ENCODE measurements at regions not wholly inside any gene's neighbourhood (a gene's known extent, or its start where the extent isn't known, plus 50 kb on each side); places are given as distances from the start of the nearest gene placed in this dataset.

GRCh38 chr2:203812294-203813221 lies 55.0 kb upstream of the CTLA4 start:
- no peaks in the 10 kb centered on the region for H3K27me3 Mint-ChIP-seq
- no peak overlapping the region for H3K4me3 ChIP-seq (ENCODE audit: control insufficient read depth in 1 of 2, extremely low read depth in 1 of 2, low read length in 1 of 2)
- 86% methylated on average over 4 of the region's 11 CpGs for WGBS (ENCODE audit: insufficient coverage)
- no peak for ATAC-seq (replicated peaks in 1 of 4)
- H3K27me3 ChIP-seq (replicated peaks in 1 of 2; ENCODE audit: control insufficient read depth in 2 of 2, extremely low read depth in 1 of 2, insufficient read depth in 2 of 2, low read length in 1 of 2) = no peaks in the 10 kb centered on the region
- POLR2A ChIA-PET = interaction anchor here (0.6 to 1.2 kb wide), 5 partner anchors 10 to 398 kb away, joined by 3 read pairs; no protein-coding TSS in a partner anchor
- H3K27ac ChIP-seq (ENCODE audit: low read length) = peak overlapping the region; percentile 53
- DNase-seq = no peak
- no peaks in the 10 kb centered on the region for H3K9me3 Mint-ChIP-seq
- peaks cover 58 to 71% (median 67%) of the 10 kb centered on the region in 3 donors for H3K4me1 Mint-ChIP-seq
- H3K36me3 ChIP-seq (ENCODE audit: control insufficient read depth in 2 of 2, extremely low read depth in 1 of 2, insufficient read depth in 1 of 2, low read length in 1 of 2) = no peaks in the 10 kb centered on the region
- H3K27ac Mint-ChIP-seq = peak overlapping the region; percentile 86 to 91
- peaks cover 22 to 26% of the 10 kb centered on the region in 2 experiments for H3K4me1 ChIP-seq (ENCODE audit: control insufficient read depth in 1 of 2, extremely low read depth in 1 of 2, insufficient read depth in 2 of 2, low read length in 2 of 2)
- no peak overlapping the region for H3K4me3 Mint-ChIP-seq
- no peaks in the 10 kb centered on the region for H3K9me3 ChIP-seq
- no peaks in the 10 kb centered on the region for H3K36me3 Mint-ChIP-seq
- CTCF ChIA-PET = interaction anchor here (0.5 to 4.7 kb wide), 10 partner anchors 9 to 372 kb away, joined by 3 to 58 read pairs (median 4); no protein-coding TSS in a partner anchor

- Mint-ChIP-seq H3K9me3 (no peaks in the 10 kb centered on the region), H3K4me3 (peak overlapping the region in 1 of 3 donors; percentile 64), H3K36me3 (no peaks in the 10 kb centered on the region), H3K4me1 (peaks cover 48 to 62% (median 59%) of the 10 kb centered on the region in 3 donors), H3K27me3 (no peaks in the 10 kb centered on the region), H3K27ac (peak overlapping the region in 1 of 2 donors; percentile 52)
- H3K27me3 ChIP-seq (replicated peaks in 1 of 2; ENCODE audit: control insufficient read depth in 2 of 2, extremely low read depth in 1 of 2, insufficient read depth in 2 of 2, low read length in 1 of 2) = no peaks in the 10 kb centered on the region
- peaks cover 19 to 26% of the 10 kb centered on the region in 2 experiments for H3K4me1 ChIP-seq (ENCODE audit: control insufficient read depth in 1 of 2, extremely low read depth in 1 of 2, insufficient read depth in 2 of 2, low read length in 2 of 2)
- ChIA-PET POLR2A (interaction anchor here in 1 of 2 donors (0.5 to 0.9 kb wide), 4 partner anchors 80 to 124 kb away, joined by 3 to 4 read pairs (median 4); no protein-coding TSS in a partner anchor), CTCF (interaction anchor here (0.5 to 4.7 kb wide), 19 partner anchors 10 to 373 kb away, joined by 3 to 58 read pairs (median 4); no protein-coding TSS in a partner anchor)
- ATAC-seq (replicated peaks in 1 of 4) = no peak
- H3K27ac ChIP-seq (ENCODE audit: low read length) = no peak overlapping the region
- H3K4me3 ChIP-seq (ENCODE audit: control insufficient read depth in 1 of 2, extremely low read depth in 1 of 2, low read length in 1 of 2) = no peak overlapping the region
- H3K36me3 ChIP-seq (ENCODE audit: control insufficient read depth in 2 of 2, extremely low read depth in 1 of 2, insufficient read depth in 1 of 2, low read length in 1 of 2) = no peaks in the 10 kb centered on the region
- no peaks in the 10 kb centered on the region for H3K9me3 ChIP-seq
- no CpG with 5 or more reads among the region's 1 CpG for WGBS (ENCODE audit: insufficient coverage)
- no peak for DNase-seq
Measured at GRCh38 chr2:203813684-203814083, 53.9 kb upstream of the CTLA4 start.

GRCh38 chr2:203814661-203815540 lies 52.7 kb upstream of the CTLA4 start:
- peak overlapping the region in 2 of 3 donors; percentile 61 to 64 for H3K4me3 Mint-ChIP-seq
- H3K4me1 Mint-ChIP-seq = peaks cover 37 to 50% (median 48%) of the 10 kb centered on the region in 3 donors
- ChIA-PET POLR2A (interaction anchor here (0.6 to 1.2 kb wide), 6 partner anchors 74 to 331 kb away, joined by 3 to 4 read pairs (median 3); no protein-coding TSS in a partner anchor), CTCF (interaction anchor here (0.6 to 4.7 kb wide), 49 partner anchors 9 to 1243 kb away, joined by 3 to 58 read pairs (median 5); partner anchors contain the start of genes CD28 (in 1 of the 2) and CYP20A1 (in 1 of the 2))
- DNase-seq = peak in 33 of 35 experiments; percentile 27 to 82 (median 40)
- Histone ChIP-seq H3K36me3 (ENCODE audit: control insufficient read depth in 2 of 2, extremely low read depth in 1 of 2, insufficient read depth in 1 of 2, low read length in 1 of 2) (no peaks in the 10 kb centered on the region), H3K27ac (ENCODE audit: low read length) (no peak overlapping the region), H3K4me3 (ENCODE audit: control insufficient read depth in 1 of 2, extremely low read depth in 1 of 2, low read length in 1 of 2) (peak overlapping the region in 1 of 2 donors; percentile 29), H3K9me3 (no peaks in the 10 kb centered on the region), H3K4me1 (ENCODE audit: control insufficient read depth in 1 of 2, extremely low read depth in 1 of 2, insufficient read depth in 2 of 2, low read length in 2 of 2) (peaks cover 19 to 26% of the 10 kb centered on the region in 2 experiments), H3K27me3 (replicated peaks in 1 of 2; ENCODE audit: control insufficient read depth in 2 of 2, extremely low read depth in 1 of 2, insufficient read depth in 2 of 2, low read length in 1 of 2) (no peaks in the 10 kb centered on the region)
- H3K27ac Mint-ChIP-seq = peak overlapping the region; percentile 68 to 81
- no peaks in the 10 kb centered on the region for H3K36me3 Mint-ChIP-seq
- WGBS (ENCODE audit: insufficient coverage) = 70% methylated on average over 2 of the region's 10 CpGs
- no peaks in the 10 kb centered on the region for H3K27me3 Mint-ChIP-seq
- ATAC-seq (replicated peaks in 1 of 4) = peak; percentile 76 to 95 (median 83)
- no peaks in the 10 kb centered on the region for H3K9me3 Mint-ChIP-seq

GRCh38 chr2:203815541-203815898 lies 52.1 kb upstream of the CTLA4 start:
- H3K9me3 Mint-ChIP-seq = no peaks in the 10 kb centered on the region
- H3K4me1 Mint-ChIP-seq = peaks cover 37 to 45% (median 42%) of the 10 kb centered on the region in 3 donors
- Histone ChIP-seq H3K27ac (ENCODE audit: low read length) (no peak overlapping the region), H3K27me3 (replicated peaks in 1 of 2; ENCODE audit: control insufficient read depth in 2 of 2, extremely low read depth in 1 of 2, insufficient read depth in 2 of 2, low read length in 1 of 2) (no peaks in the 10 kb centered on the region), H3K4me3 (ENCODE audit: control insufficient read depth in 1 of 2, extremely low read depth in 1 of 2, low read length in 1 of 2) (no peak overlapping the region), H3K9me3 (no peaks in the 10 kb centered on the region), H3K36me3 (ENCODE audit: control insufficient read depth in 2 of 2, extremely low read depth in 1 of 2, insufficient read depth in 1 of 2, low read length in 1 of 2) (no peaks in the 10 kb centered on the region), H3K4me1 (ENCODE audit: control insufficient read depth in 1 of 2, extremely low read depth in 1 of 2, insufficient read depth in 2 of 2, low read length in 2 of 2) (peaks cover 19 to 26% of the 10 kb centered on the region in 2 experiments)
- ChIA-PET CTCF (interaction anchor here (0.6 to 4.7 kb wide), 42 partner anchors 9 to 1263 kb away, joined by 3 to 58 read pairs (median 5); partner anchors contain the start of genes CD28 (in 1 of the 2) and CYP20A1 (in 1 of the 2)), POLR2A (interaction anchor here (0.7 to 1.2 kb wide), 4 partner anchors 74 to 331 kb away, joined by 3 to 4 read pairs (median 3); no protein-coding TSS in a partner anchor)
- peak overlapping the region; percentile 68 to 81 for H3K27ac Mint-ChIP-seq
- peak in 1 of 4 experiments; percentile 22 for ATAC-seq (replicated peaks in 1 of 4)
- no peaks in the 10 kb centered on the region for H3K27me3 Mint-ChIP-seq
- no CpG with 5 or more reads among the region's 2 CpGs for WGBS (ENCODE audit: insufficient coverage)
- H3K4me3 Mint-ChIP-seq = peak overlapping the region in 1 of 3 donors; percentile 64
- no peak for DNase-seq
- H3K36me3 Mint-ChIP-seq = no peaks in the 10 kb centered on the region

GRCh38 chr2:203817147-203817546 lies 50.4 kb upstream of the CTLA4 start:
- no peak overlapping the region for H3K4me3 Mint-ChIP-seq
- peaks cover 11 to 16% of the 10 kb centered on the region in 2 experiments for H3K4me1 ChIP-seq (ENCODE audit: control insufficient read depth in 1 of 2, extremely low read depth in 1 of 2, insufficient read depth in 2 of 2, low read length in 2 of 2)
- 87% methylated on average over 5 of the region's 5 CpGs for WGBS (ENCODE audit: insufficient coverage)
- H3K36me3 Mint-ChIP-seq = no peaks in the 10 kb centered on the region
- H3K36me3 ChIP-seq (ENCODE audit: control insufficient read depth in 2 of 2, extremely low read depth in 1 of 2, insufficient read depth in 1 of 2, low read length in 1 of 2) = no peaks in the 10 kb centered on the region
- no peaks in the 10 kb centered on the region for H3K27me3 ChIP-seq (replicated peaks in 1 of 2; ENCODE audit: control insufficient read depth in 2 of 2, extremely low read depth in 1 of 2, insufficient read depth in 2 of 2, low read length in 1 of 2)
- no peaks in the 10 kb centered on the region for H3K9me3 Mint-ChIP-seq
- peaks cover 25 to 33% (median 31%) of the 10 kb centered on the region in 3 donors for H3K4me1 Mint-ChIP-seq
- H3K27ac Mint-ChIP-seq = no peak overlapping the region
- H3K4me3 ChIP-seq (ENCODE audit: control insufficient read depth in 1 of 2, extremely low read depth in 1 of 2, low read length in 1 of 2) = no peak overlapping the region
- H3K27me3 Mint-ChIP-seq = no peaks in the 10 kb centered on the region
- DNase-seq = no peak
- no peak for ATAC-seq (replicated peaks in 1 of 4)
- ChIA-PET POLR2A (no interaction called here), CTCF (interaction anchor here (0.5 to 4.7 kb wide), 8 partner anchors 50 to 338 kb away, joined by 3 to 57 read pairs (median 4); no protein-coding TSS in a partner anchor)
- no peak overlapping the region for H3K27ac ChIP-seq (ENCODE audit: low read length)
- H3K9me3 ChIP-seq = no peaks in the 10 kb centered on the region

Data from T-cell (primary cell).